BLaER1 treated with 17β-estradiol and CSF1 and Interleukin-3, amounts not matched to agents 10 nM and 100 nM (cell line): ENCODE measurements at regions not wholly inside any gene's neighbourhood (a gene's known extent, or its start where the extent isn't known, plus 50 kb on each side); places are given as distances from the start of the nearest gene placed in this dataset.

ENCODE experiments used
- H3K27ac ChIP-seq, 11 experiments: shearing (Covaris generic); formaldehyde crosslinking; 2 replicates each; pipeline ENCODE4 v1.8.1; 2022
- H3K27me3 ChIP-seq, 11 experiments: shearing (Covaris generic); formaldehyde crosslinking; 2 replicates each; pipeline ENCODE4 v1.8.1; 2022
- H3K36me3 ChIP-seq, 11 experiments: shearing (Covaris generic); formaldehyde crosslinking; 2 replicates each; pipeline ENCODE4 v1.8.1; 2022
- H3K4me1 ChIP-seq, 10 experiments: shearing (Covaris generic); formaldehyde crosslinking; 2 replicates each; pipeline ENCODE4 v1.8.1; 2022
- H3K4me2 ChIP-seq, 11 experiments: shearing (Covaris generic); formaldehyde crosslinking; 2 replicates each; pipeline ENCODE4 v1.8.1; 2022
- H3K4me3 ChIP-seq, 10 experiments: shearing (Covaris generic); formaldehyde crosslinking; 2 replicates each; pipeline ENCODE4 v1.8.1; 2022
- H3K9ac ChIP-seq, 11 experiments: shearing (Covaris generic); formaldehyde crosslinking; 2 replicates each; pipeline ENCODE4 v1.8.1; 2022
- H3K9me3 ChIP-seq, 11 experiments: shearing (Covaris generic); formaldehyde crosslinking; replicated peaks in 1 of 11; 2 replicates each; pipeline ENCODE4 v1.8.1; 2022
- H4K20me1 ChIP-seq, 11 experiments: shearing (Covaris generic); formaldehyde crosslinking; 2 replicates each; pipeline ENCODE4 v1.8.1; 2022
- Cebpa-rat ChIP-seq, 11 experiments: shearing (Covaris generic); IDR thresholded peaks; 2 replicates each; pipeline ENCODE4 v1.8.1; 2022

DNA sequence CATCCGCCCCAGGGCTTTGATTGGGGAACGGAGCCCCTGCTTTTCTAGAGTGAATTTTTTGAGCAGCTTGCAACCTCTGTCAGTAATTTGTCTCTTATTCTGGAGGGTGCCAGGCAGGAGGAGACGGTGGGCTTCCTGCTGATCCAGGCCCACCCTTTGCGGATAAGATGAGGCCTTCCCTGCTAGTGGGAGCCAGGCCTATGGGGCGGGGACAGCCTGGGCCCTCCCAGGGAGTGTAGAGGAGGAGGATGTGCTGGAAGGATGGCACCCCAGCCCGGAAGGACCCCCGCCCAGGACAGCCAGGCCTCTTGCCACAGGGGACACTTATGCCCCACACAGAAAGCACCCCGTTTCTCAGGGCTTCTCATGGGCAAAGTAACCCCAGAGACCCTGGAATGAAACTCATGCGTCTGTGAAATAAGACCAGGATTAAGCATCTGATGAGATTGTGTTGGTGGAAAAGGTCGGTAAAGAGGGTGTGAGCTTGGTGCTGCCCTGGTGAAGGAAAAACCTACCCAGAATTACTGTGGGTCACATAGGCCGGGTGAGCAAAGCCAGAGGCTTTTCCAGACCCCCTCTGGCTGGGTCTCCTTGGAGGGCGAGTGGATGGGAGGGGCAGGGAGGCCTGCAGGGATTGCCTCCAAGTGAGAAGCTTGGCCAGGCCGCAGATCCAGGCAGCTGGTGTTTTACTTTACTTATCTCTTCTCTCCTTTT lies 118.7 kb downstream of the SIK1 start:
- Histone ChIP-seq H3K27me3 (no peaks in the 10 kb centered on the region), H4K20me1 (0 out of 22 replicates have a peak, but pooled peaks cover 0 to 4% (median 0%) of the 10 kb centered on the region in 11 experiments), H3K9ac (peak overlapping the region in 6 of 11 experiments; percentile 16 to 77 (median 30); a peak in 4 of 22 replicates), H3K4me1 (peaks cover 49 to 98% (median 74%) of the 10 kb centered on the region in 10 experiments), H3K36me3 (no peaks in the 10 kb centered on the region), H3K4me2 (peak overlapping the region; percentile 76 to 87 (median 83)), H3K9me3 (no peaks in the 10 kb centered on the region), H3K27ac (peak overlapping the region in 9 of 11 experiments; percentile 55 to 88 (median 67); a peak in 16 of 22 replicates), H3K4me3 (no peak overlapping the region)
- TF ChIP-seq Cebpa-rat (IDR thresholded peaks at IDR 0.05), result no peak

DNA sequence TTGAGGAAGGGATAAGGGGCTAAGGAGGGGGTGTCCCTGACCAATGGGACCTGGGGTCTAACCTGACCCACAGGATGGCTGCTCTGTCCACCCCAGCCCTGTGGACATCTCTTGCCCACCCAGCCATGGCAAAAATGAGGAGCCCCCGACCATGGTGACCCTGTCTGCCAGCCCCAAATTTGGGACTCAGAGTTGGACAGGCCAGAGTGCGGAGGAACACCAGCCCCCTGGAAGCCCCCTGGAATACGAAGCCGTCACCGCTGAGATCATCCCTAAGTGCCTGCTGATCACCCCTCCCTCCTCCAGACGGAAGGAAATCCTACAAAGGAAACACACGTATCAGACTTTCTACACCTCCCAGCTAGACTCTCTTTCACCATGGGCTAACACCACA lies 119.3 kb downstream of the SIK1 start:
- H3K4me1 ChIP-seq, result peaks cover 47 to 98% (median 72%) of the 10 kb centered on the region in 10 experiments

DNA sequence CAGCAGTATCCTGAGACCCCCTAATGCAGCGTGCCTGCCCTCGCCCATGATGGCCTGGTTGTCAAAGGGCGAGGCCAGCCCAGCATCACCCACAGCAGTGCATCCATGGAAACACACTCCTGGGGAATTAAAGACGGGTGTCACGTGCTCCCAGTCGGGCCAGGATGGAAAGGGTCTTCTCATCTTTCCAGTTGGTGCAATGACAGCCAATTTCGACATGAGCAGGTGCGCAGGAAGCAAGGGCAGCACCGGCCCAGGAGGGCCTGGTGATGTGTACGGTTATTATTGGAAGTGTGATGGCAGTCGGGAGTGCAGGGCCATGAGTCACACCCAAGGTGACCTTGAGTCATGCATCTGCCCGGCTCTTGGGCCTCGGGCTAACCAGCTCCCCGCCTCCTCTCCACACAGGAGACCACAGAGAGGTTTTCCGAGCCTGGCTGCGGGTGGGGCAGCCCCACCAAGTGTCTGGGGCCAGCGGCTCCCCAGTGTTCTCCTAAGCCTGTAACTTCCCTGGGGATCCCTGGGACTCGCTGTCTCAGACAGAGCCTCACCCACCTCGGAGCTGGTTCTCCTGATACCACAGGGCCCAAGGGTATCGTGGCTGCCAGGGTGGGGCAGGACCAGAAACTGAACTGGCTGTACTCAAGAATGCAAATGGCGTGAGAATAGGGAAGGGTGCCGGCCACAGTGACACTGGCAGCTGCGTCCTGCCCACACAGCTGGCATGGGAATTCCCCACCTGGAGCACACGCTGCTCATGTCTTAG lies 119.8 kb downstream of the SIK1 start:
- peak overlapping the region in 8 of 11 experiments; percentile 34 to 77 (median 47); a peak in 13 of 22 replicates for H3K9ac ChIP-seq
- H3K36me3 ChIP-seq, result no peaks in the 10 kb centered on the region
- no peaks in the 10 kb centered on the region for H3K9me3 ChIP-seq
- H3K4me1 ChIP-seq, result peaks cover 42 to 92% (median 66%) of the 10 kb centered on the region in 10 experiments
- peak overlapping the region; percentile 76 to 87 (median 83) for H3K4me2 ChIP-seq
- peak in 1 of 11 experiments; percentile 14; a peak in 1 of 22 replicates for TF ChIP-seq Cebpa-rat (IDR thresholded peaks at IDR 0.05)
- H4K20me1 ChIP-seq, result peaks cover 0 to 12% (median 0%) of the 10 kb centered on the region in 11 experiments; a peak in 1 of 22 replicates
- H3K4me3 ChIP-seq, result no peak overlapping the region
- H3K27me3 ChIP-seq, result no peaks in the 10 kb centered on the region
- H3K27ac ChIP-seq, result peak overlapping the region; percentile 39 to 88 (median 65); a peak in 21 of 22 replicates

More for the DNA sequence above, 119.3 kb downstream of the SIK1 start:
- Histone ChIP-seq H3K4me2 (peak overlapping the region; percentile 76 to 87 (median 83)), H3K27ac (peak overlapping the region; percentile 39 to 88 (median 65); a peak in 21 of 22 replicates), H3K4me3 (no peak overlapping the region), H3K36me3 (no peaks in the 10 kb centered on the region), H3K9me3 (no peaks in the 10 kb centered on the region), H3K9ac (peak overlapping the region in 7 of 11 experiments; percentile 16 to 77 (median 46); a peak in 8 of 22 replicates), H3K27me3 (no peaks in the 10 kb centered on the region), H4K20me1 (peaks cover 0 to 7% (median 0%) of the 10 kb centered on the region in 11 experiments; a peak in 1 of 22 replicates)
- TF ChIP-seq Cebpa-rat (IDR thresholded peaks at IDR 0.05), result no peak

DNA sequence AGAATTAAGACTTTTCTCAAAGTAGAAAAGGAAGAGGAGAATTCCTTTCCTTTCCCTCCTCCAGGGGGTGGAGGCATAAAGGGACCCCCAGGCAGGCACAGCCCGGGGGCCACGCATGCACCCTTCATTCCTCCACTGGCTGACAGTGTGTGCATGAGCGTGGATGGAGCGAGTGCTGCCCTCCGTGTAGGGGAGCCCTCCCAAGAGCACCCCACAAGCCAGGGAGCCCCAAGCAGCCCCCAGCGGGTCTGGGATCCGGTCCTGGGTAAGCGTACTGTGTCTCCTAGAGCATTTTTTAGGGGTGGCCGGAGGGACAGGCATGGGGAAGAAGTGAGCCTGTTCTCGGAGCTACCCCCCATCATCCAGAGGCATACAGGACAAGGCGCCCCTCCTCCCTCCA lies 120.5 kb downstream of the SIK1 start:
- Histone ChIP-seq H3K9ac (peak overlapping the region in 2 of 11 experiments; percentile 69 to 77; a peak in 4 of 22 replicates), H3K27ac (peak overlapping the region in 10 of 11 experiments; percentile 39 to 88 (median 66); a peak in 15 of 22 replicates), H3K9me3 (no peaks in the 10 kb centered on the region), H3K4me1 (peaks cover 38 to 85% (median 59%) of the 10 kb centered on the region in 10 experiments), H3K4me3 (no peak overlapping the region), H3K4me2 (peak overlapping the region; percentile 76 to 87 (median 83); a peak in 21 of 22 replicates), H4K20me1 (peaks cover 0 to 12% (median 0%) of the 10 kb centered on the region in 11 experiments; a peak in 1 of 22 replicates), H3K36me3 (no peaks in the 10 kb centered on the region), H3K27me3 (no peaks in the 10 kb centered on the region)
- TF ChIP-seq Cebpa-rat (IDR thresholded peaks at IDR 0.05), result no peak

DNA sequence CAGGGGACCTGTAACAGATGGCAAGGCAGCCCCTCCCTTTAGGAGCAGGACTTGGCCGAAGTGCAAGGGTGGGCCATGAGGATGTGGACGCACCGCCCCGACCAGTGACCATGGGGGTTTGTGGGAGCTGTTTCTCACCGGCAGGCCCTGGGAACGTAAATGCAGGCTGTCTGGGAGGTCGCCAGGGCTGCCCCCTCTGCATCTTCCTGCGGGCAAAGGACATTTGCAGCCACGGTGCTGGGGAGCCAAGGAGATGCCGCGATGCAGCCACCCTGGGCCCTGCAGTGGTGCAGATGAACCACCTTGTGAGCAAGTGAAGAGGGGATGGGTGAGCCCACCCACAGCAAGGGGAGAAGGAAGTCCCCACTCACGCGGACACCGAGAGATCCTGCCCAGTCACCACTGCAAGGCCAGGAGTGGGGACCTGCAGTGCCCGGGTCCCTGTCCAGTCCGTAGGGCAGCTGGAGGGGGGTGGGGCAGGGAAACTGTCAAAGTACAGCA lies 121.1 kb downstream of the SIK1 start:
- no peaks in the 10 kb centered on the region for H3K36me3 ChIP-seq
- no peaks in the 10 kb centered on the region for H3K9me3 ChIP-seq
- peak overlapping the region in 9 of 11 experiments; percentile 76 to 85 (median 81); a peak in 15 of 22 replicates for H3K4me2 ChIP-seq
- H3K9ac ChIP-seq, result peak overlapping the region in 1 of 11 experiments; percentile 77; a peak in 2 of 22 replicates
- peaks cover 0 to 12% (median 0%) of the 10 kb centered on the region in 11 experiments; a peak in 1 of 22 replicates for H4K20me1 ChIP-seq
- no peak overlapping the region for H3K4me3 ChIP-seq
- H3K4me1 ChIP-seq, result peaks cover 38 to 80% (median 54%) of the 10 kb centered on the region in 10 experiments
- H3K27ac ChIP-seq, result peak overlapping the region in 7 of 11 experiments; percentile 60 to 88 (median 67); a peak in 11 of 22 replicates
- no peaks in the 10 kb centered on the region for H3K27me3 ChIP-seq
- TF ChIP-seq Cebpa-rat (IDR thresholded peaks at IDR 0.05), result no peak

DNA sequence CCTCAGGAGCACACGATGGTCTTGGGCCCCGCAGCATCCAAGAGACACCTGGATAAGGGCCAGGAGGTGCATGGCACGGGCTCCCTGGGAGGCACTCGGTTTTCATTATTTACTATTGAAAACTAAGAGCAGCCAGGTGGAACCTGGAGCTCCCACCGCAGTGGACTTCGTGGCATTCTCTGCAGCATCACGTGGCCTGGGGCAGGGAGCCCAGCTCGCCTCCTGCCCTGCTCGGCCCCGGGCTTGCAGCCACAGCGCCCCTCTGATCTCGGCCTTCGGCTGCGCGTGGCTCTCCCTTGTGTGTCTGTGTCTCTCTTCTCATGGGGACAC lies 121.6 kb downstream of the SIK1 start:
- H3K9ac ChIP-seq, result no peak overlapping the region
- peak overlapping the region in 2 of 11 experiments; percentile 0 to 26; a peak in 4 of 22 replicates for H3K27ac ChIP-seq
- H3K4me1 ChIP-seq, result peaks cover 38 to 76% (median 54%) of the 10 kb centered on the region in 10 experiments
- peaks cover 0 to 12% (median 0%) of the 10 kb centered on the region in 11 experiments; a peak in 1 of 22 replicates for H4K20me1 ChIP-seq
- no peaks in the 10 kb centered on the region for H3K36me3 ChIP-seq
- no peak overlapping the region for H3K4me3 ChIP-seq
- no peaks in the 10 kb centered on the region for H3K9me3 ChIP-seq
- H3K4me2 ChIP-seq, result peak overlapping the region in 7 of 11 experiments; percentile 11 to 83 (median 63); a peak in 12 of 22 replicates
- no peak for TF ChIP-seq Cebpa-rat (IDR thresholded peaks at IDR 0.05)
- H3K27me3 ChIP-seq, result no peaks in the 10 kb centered on the region

DNA sequence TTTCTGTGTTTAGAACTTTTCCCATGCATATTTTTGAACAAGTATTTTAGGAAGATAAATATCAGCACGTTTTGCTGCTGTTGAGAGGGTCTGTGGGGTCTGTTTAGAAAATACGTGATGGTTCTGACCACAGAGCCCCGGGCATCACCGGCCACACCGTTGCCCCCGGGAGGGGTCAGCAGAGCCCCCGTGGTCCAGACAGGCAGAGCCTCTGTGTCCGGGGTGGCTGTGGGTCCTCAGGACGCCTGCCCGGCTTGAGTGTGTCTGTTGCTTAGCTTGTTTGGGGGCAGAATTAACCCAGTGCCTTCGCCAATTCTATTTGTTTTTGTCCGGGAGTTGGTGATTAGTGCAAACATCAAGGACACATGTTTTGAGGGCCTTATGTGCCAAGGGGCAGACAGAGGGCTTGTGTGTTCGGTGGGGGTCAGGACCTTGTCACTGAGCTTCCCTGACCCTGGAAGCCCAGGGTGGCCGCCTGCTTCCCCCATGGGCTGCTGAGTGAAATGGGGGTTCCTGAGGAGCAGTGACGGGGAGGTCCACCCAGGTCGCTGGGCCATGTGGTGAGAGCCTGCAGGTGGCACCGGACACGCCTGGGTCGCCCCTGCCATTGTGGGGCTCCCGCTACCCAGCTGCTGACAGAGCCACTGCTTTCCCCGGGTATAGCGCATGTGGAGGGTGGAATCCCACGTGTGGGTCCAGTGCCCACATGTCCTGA lies 122.2 kb downstream of the SIK1 start:
- peaks cover 38 to 70% (median 54%) of the 10 kb centered on the region in 10 experiments for H3K4me1 ChIP-seq
- peak overlapping the region in 2 of 11 experiments; percentile 0 to 26; a peak in 3 of 22 replicates for H3K27ac ChIP-seq
- no peak for TF ChIP-seq Cebpa-rat (IDR thresholded peaks at IDR 0.05)
- H4K20me1 ChIP-seq, result peaks cover 0 to 12% (median 0%) of the 10 kb centered on the region in 11 experiments; a peak in 1 of 22 replicates
- H3K27me3 ChIP-seq, result no peaks in the 10 kb centered on the region
- no peaks in the 10 kb centered on the region for H3K9me3 ChIP-seq
- H3K4me3 ChIP-seq, result no peak overlapping the region
- peak overlapping the region in 8 of 11 experiments; percentile 19 to 83 (median 64); a peak in 15 of 22 replicates for H3K4me2 ChIP-seq
- H3K9ac ChIP-seq, result no peak overlapping the region
- no peaks in the 10 kb centered on the region for H3K36me3 ChIP-seq

DNA sequence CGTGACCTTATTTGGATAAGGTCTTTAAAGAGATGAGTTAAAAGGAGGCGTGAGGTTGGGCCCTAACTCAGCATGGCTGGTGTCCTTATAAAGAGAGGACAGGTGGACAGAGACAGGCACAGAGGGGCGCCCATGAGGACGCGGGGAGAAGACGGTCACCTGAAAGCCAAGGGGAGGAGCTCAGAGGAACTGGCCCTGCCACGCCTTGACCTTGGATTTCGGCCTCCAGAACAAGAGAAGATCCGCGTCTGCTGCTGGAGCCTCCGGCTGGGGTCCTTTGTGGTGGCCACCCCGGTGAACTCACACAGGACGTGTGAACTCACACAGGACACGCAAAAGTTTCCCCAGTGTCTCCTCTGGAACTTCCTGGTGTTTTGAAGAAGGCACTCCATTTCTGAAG lies 122.7 kb downstream of the SIK1 start:
- H3K4me1 ChIP-seq, result peaks cover 38 to 65% (median 60%) of the 10 kb centered on the region in 10 experiments
- no peak overlapping the region for H3K9ac ChIP-seq
- peaks cover 0 to 12% (median 0%) of the 10 kb centered on the region in 11 experiments; a peak in 1 of 22 replicates for H4K20me1 ChIP-seq
- H3K27me3 ChIP-seq, result no peaks in the 10 kb centered on the region
- no peak for TF ChIP-seq Cebpa-rat (IDR thresholded peaks at IDR 0.05)
- peak overlapping the region in 1 of 11 experiments; percentile 0; a peak in 2 of 22 replicates for H3K27ac ChIP-seq
- H3K9me3 ChIP-seq, result no peaks in the 10 kb centered on the region
- peak overlapping the region; percentile 32 to 83 (median 62); a peak in 21 of 22 replicates for H3K4me2 ChIP-seq
- H3K4me3 ChIP-seq, result no peak overlapping the region
- H3K36me3 ChIP-seq, result no peaks in the 10 kb centered on the region
